Liver (tissue), 3 donors: ENCODE measurements at regions not wholly inside any gene's neighbourhood (a gene's known extent, or its start where the extent isn't known, plus 50 kb on each side); places are given as distances from the start of the nearest gene placed in this dataset.
A peak's percentile ranks its signal among the peaks of the same experiment; 100 is the strongest.

ENCODE experiments used
- ATF3 ChIP-seq: IDR thresholded peaks from 2 replicates; pipeline ENCODE4 v1.6.1; 2016; ENCODE audit warnings: antibody characterized with exemption
- CTCF ChIP-seq: fragments of 150-350 bp; IDR thresholded peaks from 2 replicates; pipeline ENCODE4 v1.5.1; 2017; ENCODE audit warnings: improper control_type of control experiment, low read depth, low read length; ENCODE audit not compliant: missing input control
- FOXA1 ChIP-seq: IDR thresholded peaks from 2 replicates; pipeline ENCODE4 v1.6.1; 2016; ENCODE audit warnings: antibody characterized with exemption
- HNF4A ChIP-seq, 2 donors: conservative IDR thresholded peaks; 2 replicates each; pipeline ENCODE4 v1.6.1; 2016; ENCODE audit warnings: antibody characterized with exemption in 2 of 2, mild to moderate bottlenecking in 2 of 2
- JUND ChIP-seq, 2 donors: IDR thresholded peaks; 2 replicates each; pipeline ENCODE4 v1.6.1; 2016; ENCODE audit warnings: antibody characterized with exemption in 2 of 2
- MAX ChIP-seq: IDR thresholded peaks from 2 replicates; pipeline ENCODE4 v1.6.1; 2016; ENCODE audit warnings: antibody characterized with exemption
- RAD21 ChIP-seq, 2 donors: IDR thresholded peaks; 2 replicates each; pipeline ENCODE4 v1.6.1; 2016; ENCODE audit warnings: antibody characterized with exemption in 2 of 2, mild to moderate bottlenecking in 2 of 2
- REST ChIP-seq: IDR thresholded peaks from 2 replicates; pipeline ENCODE4 v1.6.1; 2016; ENCODE audit warnings: antibody characterized with exemption, mild to moderate bottlenecking
- SP1 ChIP-seq: IDR thresholded peaks from 2 replicates; pipeline ENCODE4 v1.6.1; 2018; ENCODE audit warnings: antibody characterized with exemption, mild to moderate bottlenecking
- TAF1 ChIP-seq: conservative IDR thresholded peaks from 2 replicates; pipeline ENCODE4 v1.6.1; 2016; ENCODE audit warnings: antibody characterized with exemption, mild to moderate bottlenecking
- YY1 ChIP-seq: IDR thresholded peaks from 2 replicates; pipeline ENCODE4 v1.6.1; 2016; ENCODE audit warnings: antibody characterized with exemption, mild to moderate bottlenecking
- ZBTB33 ChIP-seq: IDR thresholded peaks from 2 replicates; pipeline ENCODE4 v1.6.1; 2016; ENCODE audit warnings: antibody characterized with exemption
- donor health status: healthy.
- donor health status: healthy.

GRCh38 chr20:55471052-55472006, 534.0 kb downstream of the CBLN4 start:
- TF ChIP-seq RAD21 (IDR thresholded peaks at IDR 0.05), result peak; percentile 34 to 49
- no peak for TF ChIP-seq CTCF
- TF ChIP-seq TAF1, result no peak
- peak; percentile 58 for TF ChIP-seq ZBTB33
- peak; percentile 85 to 87 for TF ChIP-seq HNF4A (conservative IDR thresholded peaks at IDR 0.05)
- TF ChIP-seq MAX, result peak; percentile 26
- TF ChIP-seq JUND (IDR thresholded peaks at IDR 0.05), result peak in 1 of 2 donors; percentile 67
- peak; percentile 52 for TF ChIP-seq REST
- TF ChIP-seq YY1, result peak; percentile 53
- TF ChIP-seq SP1, result peak; percentile 57
- no peak for TF ChIP-seq ATF3
- TF ChIP-seq FOXA1, result no peak
